ENCODE measurements at regions not wholly inside any gene's neighbourhood (a gene's known extent, or its start where the extent isn't known, plus 50 kb on each side); places are given as distances from the start of the nearest gene placed in this dataset.

DNA sequence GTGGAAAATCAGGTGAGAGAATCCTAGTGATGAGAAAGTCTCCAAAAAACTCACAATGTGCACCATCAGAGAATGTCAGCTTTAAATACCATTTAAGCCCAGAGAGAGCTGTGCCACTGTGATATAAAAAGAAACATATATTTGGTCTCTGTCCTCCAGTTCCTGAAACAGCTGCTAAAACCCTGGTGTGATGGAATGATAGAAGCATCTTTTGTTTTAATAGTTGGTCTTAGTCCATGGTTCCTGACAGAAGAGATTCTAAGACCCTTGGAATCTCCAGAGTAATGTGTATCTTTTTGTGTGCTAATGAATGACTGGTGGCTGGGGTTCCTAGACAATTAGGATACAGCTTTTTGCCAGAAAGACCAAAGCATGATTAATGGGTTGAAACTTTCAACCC is 302.8 kb upstream of the B3GALT2 start:
- Histone ChIP-seq H3K27ac (ENCODE audit: low read depth, low read length, poor library complexity, severe bottlenecking) (no peak overlapping the region), H3K9me2 (ENCODE audit: insufficient read depth, low read length) (no peaks in the 10 kb centered on the region), H3K9me3 (ENCODE audit: low read length) (peaks cover 10% of the 10 kb centered on the region; the same call in 1 of the 2 replicates), H3K4me2 (ENCODE audit: low read length) (no peak overlapping the region), H3K36me3 (ENCODE audit: insufficient read depth, low read length) (no peaks in the 10 kb centered on the region), H3K4me1 (ENCODE audit: insufficient read depth, low read length, poor library complexity, severe bottlenecking) (peaks cover 9% of the 10 kb centered on the region), H3K4me3 (ENCODE audit: low read depth, low read length, poor library complexity, severe bottlenecking) (no peak overlapping the region), H3K79me2 (ENCODE audit: insufficient read depth, low read depth, low read length) (no peaks in the 10 kb centered on the region), H4K20me1 (ENCODE audit: insufficient read depth, low read length) (no peaks in the 10 kb centered on the region), H2AFZ (ENCODE audit: low read length) (no peak overlapping the region)
- intact Hi-C loops (cut with micrococcal nuclease; ENCODE audit: unreplicated experiment) = no loop called here
- POLR2A ChIA-PET = no interaction called here
- no peak for TF ChIP-seq EZH2phosphoT487 (IDR thresholded peaks at IDR 0.05; ENCODE audit: borderline replicate concordance, low read depth, low read length)
- TF ChIP-seq, protein P1, sequence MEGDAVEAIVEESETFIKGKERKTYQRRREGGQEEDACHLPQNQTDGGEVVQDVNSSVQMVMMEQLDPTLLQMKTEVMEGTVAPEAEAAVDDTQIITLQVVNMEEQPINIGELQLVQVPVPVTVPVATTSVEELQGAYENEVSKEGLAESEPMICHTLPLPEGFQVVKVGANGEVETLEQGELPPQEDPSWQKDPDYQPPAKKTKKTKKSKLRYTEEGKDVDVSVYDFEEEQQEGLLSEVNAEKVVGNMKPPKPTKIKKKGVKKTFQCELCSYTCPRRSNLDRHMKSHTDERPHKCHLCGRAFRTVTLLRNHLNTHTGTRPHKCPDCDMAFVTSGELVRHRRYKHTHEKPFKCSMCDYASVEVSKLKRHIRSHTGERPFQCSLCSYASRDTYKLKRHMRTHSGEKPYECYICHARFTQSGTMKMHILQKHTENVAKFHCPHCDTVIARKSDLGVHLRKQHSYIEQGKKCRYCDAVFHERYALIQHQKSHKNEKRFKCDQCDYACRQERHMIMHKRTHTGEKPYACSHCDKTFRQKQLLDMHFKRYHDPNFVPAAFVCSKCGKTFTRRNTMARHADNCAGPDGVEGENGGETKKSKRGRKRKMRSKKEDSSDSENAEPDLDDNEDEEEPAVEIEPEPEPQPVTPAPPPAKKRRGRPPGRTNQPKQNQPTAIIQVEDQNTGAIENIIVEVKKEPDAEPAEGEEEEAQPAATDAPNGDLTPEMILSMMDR (conservative IDR thresholded peaks at IDR 0.05; ENCODE audit: low read length) = no peak
- DNase-seq (ENCODE audit: low spot score) = no peak
- BruUV-seq (replicated peaks) = no TSS peak
- CTCF ChIA-PET (ENCODE audit: unreplicated experiment) = interaction anchor here (0.6 kb wide), 1 partner anchor 571 kb away, joined by 3 read pairs; no protein-coding TSS in a partner anchor

DNA sequence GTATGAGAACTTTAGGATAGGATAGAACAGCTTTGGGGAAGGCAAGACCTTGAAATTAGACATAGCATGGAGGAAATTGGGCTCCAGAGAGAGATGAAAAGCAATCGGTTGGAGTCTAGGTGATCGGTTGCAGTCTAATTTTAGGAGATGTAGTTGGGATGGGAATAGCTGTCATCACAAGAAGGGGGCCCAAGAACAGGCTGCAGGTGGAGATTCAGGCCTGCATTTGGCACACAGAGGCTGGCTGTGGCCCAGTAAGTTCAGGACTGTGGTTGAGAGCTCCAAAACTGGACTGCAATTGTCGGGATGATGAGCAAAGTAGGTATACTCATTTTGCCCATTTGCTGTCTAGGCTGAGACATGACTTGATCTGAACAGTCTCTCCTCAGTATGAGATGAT is 301.3 kb upstream of the B3GALT2 start:
- H3K27ac ChIP-seq (ENCODE audit: low read depth, low read length, poor library complexity, severe bottlenecking) = no peak overlapping the region
- no peak overlapping the region for H2AFZ ChIP-seq (ENCODE audit: low read length)
- H3K9me2 ChIP-seq (ENCODE audit: insufficient read depth, low read length) = no peaks in the 10 kb centered on the region
- H3K4me3 ChIP-seq (ENCODE audit: low read depth, low read length, poor library complexity, severe bottlenecking) = no peak overlapping the region
- no peaks in the 10 kb centered on the region for H3K79me2 ChIP-seq (ENCODE audit: insufficient read depth, low read depth, low read length)
- no TSS peak for BruUV-seq (replicated peaks)
- ChIA-PET POLR2A (interaction anchor here (0.7 to 1.7 kb wide), 7 partner anchors 11 to 107 kb away, joined by 3 to 4 read pairs (median 3); no protein-coding TSS in a partner anchor), CTCF (ENCODE audit: unreplicated experiment) (interaction anchor here (0.7 kb wide), 1 partner anchor 53 kb away, joined by 3 read pairs; no protein-coding TSS in a partner anchor)
- intact Hi-C loops (cut with micrococcal nuclease; ENCODE audit: unreplicated experiment) = no loop called here
- DNase-seq (ENCODE audit: low spot score) = no peak
- no peak overlapping the region for H3K4me2 ChIP-seq (ENCODE audit: low read length)
- H3K9me3 ChIP-seq (ENCODE audit: low read length) = peaks cover 10% of the 10 kb centered on the region; the same call in 1 of the 2 replicates
- H3K36me3 ChIP-seq (ENCODE audit: insufficient read depth, low read length) = no peaks in the 10 kb centered on the region
- H4K20me1 ChIP-seq (ENCODE audit: insufficient read depth, low read length) = no peaks in the 10 kb centered on the region
- peaks cover 9% of the 10 kb centered on the region for H3K4me1 ChIP-seq (ENCODE audit: insufficient read depth, low read length, poor library complexity, severe bottlenecking)
- TF ChIP-seq, protein P1 (conservative IDR thresholded peaks at IDR 0.05; ENCODE audit: low read length) = no peak
- no peak for TF ChIP-seq EZH2phosphoT487 (IDR thresholded peaks at IDR 0.05; ENCODE audit: borderline replicate concordance, low read depth, low read length)

DNA sequence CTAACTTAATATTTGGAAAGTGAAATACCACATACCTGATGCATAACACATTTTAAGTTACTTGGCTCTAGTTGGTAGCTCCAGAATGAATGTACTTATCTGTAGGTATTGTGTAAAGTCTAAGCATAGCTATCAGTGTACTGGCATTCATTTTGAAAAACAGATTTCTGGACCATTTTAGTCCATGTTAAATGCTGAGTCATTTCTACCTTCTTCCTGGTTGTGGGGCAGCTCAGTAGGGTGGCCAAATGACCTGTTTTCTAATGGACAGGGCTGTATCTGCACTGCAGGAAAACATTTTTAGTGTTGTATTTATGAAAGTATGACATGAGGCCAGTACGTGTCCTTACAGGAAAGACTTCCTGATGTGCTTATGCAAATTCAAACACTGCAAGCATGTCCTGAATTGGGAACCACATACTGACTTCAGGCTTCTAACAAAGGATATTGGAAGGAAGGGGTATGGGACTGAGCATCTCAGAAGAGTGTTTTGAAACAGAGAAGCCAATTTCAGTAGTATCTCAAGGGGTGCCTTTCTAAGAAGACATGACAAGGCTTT is 300.3 kb upstream of the B3GALT2 start:
- Histone ChIP-seq H3K4me2 (ENCODE audit: low read length) (peak overlapping the region; percentile 22; the same call in 1 of the 2 replicates), H3K4me3 (ENCODE audit: low read depth, low read length, poor library complexity, severe bottlenecking) (no peak overlapping the region), H3K27ac (ENCODE audit: low read depth, low read length, poor library complexity, severe bottlenecking) (no peak overlapping the region), H3K9me2 (ENCODE audit: insufficient read depth, low read length) (no peaks in the 10 kb centered on the region), H3K4me1 (ENCODE audit: insufficient read depth, low read length, poor library complexity, severe bottlenecking) (peaks cover 9% of the 10 kb centered on the region), H4K20me1 (ENCODE audit: insufficient read depth, low read length) (no peaks in the 10 kb centered on the region), H3K9me3 (ENCODE audit: low read length) (peaks cover 10% of the 10 kb centered on the region; the same call in 1 of the 2 replicates), H3K36me3 (ENCODE audit: insufficient read depth, low read length) (no peaks in the 10 kb centered on the region), H2AFZ (ENCODE audit: low read length) (peak overlapping the region; percentile 77), H3K79me2 (ENCODE audit: insufficient read depth, low read depth, low read length) (no peaks in the 10 kb centered on the region)
- ChIA-PET CTCF (ENCODE audit: unreplicated experiment) (no interaction called here), POLR2A (interaction anchor here (0.8 to 1.7 kb wide), 7 partner anchors 10 to 108 kb away, joined by 3 to 4 read pairs (median 3); no protein-coding TSS in a partner anchor)
- peak; percentile 30 for DNase-seq (ENCODE audit: low spot score)
- TF ChIP-seq, protein P1 (conservative IDR thresholded peaks at IDR 0.05; ENCODE audit: low read length) = no peak
- TF ChIP-seq EZH2phosphoT487 (IDR thresholded peaks at IDR 0.05; ENCODE audit: borderline replicate concordance, low read depth, low read length) = no peak
- intact Hi-C loops (cut with micrococcal nuclease; ENCODE audit: unreplicated experiment) = no loop called here
- BruUV-seq (replicated peaks) = no TSS peak
